IMR-90 (cell line): ENCODE measurements at regions not wholly inside any gene's neighbourhood (a gene's known extent, or its start where the extent isn't known, plus 50 kb on each side); places are given as distances from the start of the nearest gene placed in this dataset.

Source experiments
- CEBPB ChIP-seq: IDR thresholded peaks from 2 replicates; pipeline ENCODE4 v1.6.1; 2012; ENCODE audit warnings: low read depth, low read length, improper control_type of control experiment
- CTCF ChIP-seq: conservative IDR thresholded peaks from 2 replicates; pipeline ENCODE4 v1.5.1; 2012; ENCODE audit warnings: mild to moderate bottlenecking, low read depth, low read length, improper control_type of control experiment
- MXI1 ChIP-seq: IDR thresholded peaks from 2 replicates; pipeline ENCODE4 v1.6.1; 2012; ENCODE audit warnings: low read depth, mild to moderate bottlenecking, low read length, moderate library complexity, borderline replicate concordance
- POLR2A ChIP-seq: IDR thresholded peaks from 2 replicates; pipeline ENCODE4 v1.6.1; 2012; ENCODE audit warnings: mild to moderate bottlenecking, low read depth, low read length
- RCOR1 ChIP-seq: IDR thresholded peaks from 2 replicates; pipeline ENCODE4 v1.6.1; 2012; ENCODE audit warnings: mild to moderate bottlenecking, low read length, improper control_type of control experiment; ENCODE audit not compliant: insufficient replicate concordance

GRCh38 chr14:47978871-47979270 lies 303.5 kb upstream of the MDGA2 start:
- no peak for TF ChIP-seq CTCF
- no peak for TF ChIP-seq POLR2A
- TF ChIP-seq CEBPB = no peak
- TF ChIP-seq RCOR1 = no peak
- no peak for TF ChIP-seq MXI1
